ENCODE measurements at regions not wholly inside any gene's neighbourhood (a gene's known extent, or its start where the extent isn't known, plus 50 kb on each side); places are given as distances from the start of the nearest gene placed in this dataset.

DNA sequence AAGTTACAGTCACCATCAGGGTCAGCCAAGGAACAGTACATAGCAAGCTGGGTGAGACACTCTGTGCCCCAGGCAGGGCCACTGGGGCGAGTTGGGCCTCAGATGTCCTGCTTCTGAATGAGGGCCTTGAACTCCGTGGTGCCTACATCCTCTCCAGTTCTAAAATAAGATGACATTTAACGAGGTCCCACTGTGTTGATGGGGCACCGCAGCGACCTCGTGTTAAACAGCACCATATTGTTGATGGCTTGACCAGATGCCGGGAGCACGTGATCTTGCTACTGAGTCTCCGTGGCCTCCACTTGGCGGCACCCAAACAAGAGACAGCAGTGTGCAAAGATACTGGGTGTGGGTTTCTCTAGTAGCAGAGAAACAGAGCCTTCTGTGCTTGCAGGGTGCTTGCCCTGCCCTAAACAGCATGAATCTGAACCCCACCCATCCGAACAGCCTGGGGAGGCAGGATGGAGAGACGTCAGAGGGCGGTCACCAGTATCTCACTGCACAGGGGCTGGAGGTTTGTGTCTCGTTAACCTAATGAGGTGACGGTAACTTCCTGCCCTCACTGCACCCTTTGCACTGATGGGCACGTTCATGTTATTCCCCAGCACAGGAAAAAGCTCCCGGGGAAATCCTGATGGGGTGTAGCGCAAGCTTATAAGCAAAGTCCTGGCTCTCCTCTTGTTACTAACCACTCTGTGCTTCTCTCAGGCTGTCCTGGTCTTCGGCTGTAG is 324.4 kb downstream of the AJAP1 start:
- Histone ChIP-seq H2AFZ (ENCODE audit: low read depth, low read length) (no peak overlapping the region), H3K27ac (ENCODE audit: low read length) (no peak overlapping the region), H3K4me2 (ENCODE audit: low read length) (no peak overlapping the region), H3K4me3 (ENCODE audit: low read length) (no peak overlapping the region), H3K9me3 (ENCODE audit: low read length) (no peaks in the 10 kb centered on the region), H3F3A (ENCODE audit: insufficient read depth, low read length, poor library complexity, severe bottlenecking) (no peaks in the 10 kb centered on the region), H3K27me3 (ENCODE audit: insufficient read depth, low read depth, low read length) (no peaks in the 10 kb centered on the region), H3K9ac (ENCODE audit: low read length) (no peak overlapping the region), H3K36me3 (ENCODE audit: insufficient read depth, low read length) (no peaks in the 10 kb centered on the region), H3K9me2 (ENCODE audit: insufficient read depth, low read length) (no peaks in the 10 kb centered on the region), H4K20me1 (ENCODE audit: insufficient read depth) (no peaks in the 10 kb centered on the region), H3K79me2 (replicated peaks; ENCODE audit: insufficient read depth, low read length) (no peaks in the 10 kb centered on the region)
- TF ChIP-seq EZH2 (IDR thresholded peaks at IDR 0.05; ENCODE audit: borderline replicate concordance, insufficient read depth, low read length, poor library complexity, severe bottlenecking), result no peak
- TF ChIP-seq, protein P1, sequence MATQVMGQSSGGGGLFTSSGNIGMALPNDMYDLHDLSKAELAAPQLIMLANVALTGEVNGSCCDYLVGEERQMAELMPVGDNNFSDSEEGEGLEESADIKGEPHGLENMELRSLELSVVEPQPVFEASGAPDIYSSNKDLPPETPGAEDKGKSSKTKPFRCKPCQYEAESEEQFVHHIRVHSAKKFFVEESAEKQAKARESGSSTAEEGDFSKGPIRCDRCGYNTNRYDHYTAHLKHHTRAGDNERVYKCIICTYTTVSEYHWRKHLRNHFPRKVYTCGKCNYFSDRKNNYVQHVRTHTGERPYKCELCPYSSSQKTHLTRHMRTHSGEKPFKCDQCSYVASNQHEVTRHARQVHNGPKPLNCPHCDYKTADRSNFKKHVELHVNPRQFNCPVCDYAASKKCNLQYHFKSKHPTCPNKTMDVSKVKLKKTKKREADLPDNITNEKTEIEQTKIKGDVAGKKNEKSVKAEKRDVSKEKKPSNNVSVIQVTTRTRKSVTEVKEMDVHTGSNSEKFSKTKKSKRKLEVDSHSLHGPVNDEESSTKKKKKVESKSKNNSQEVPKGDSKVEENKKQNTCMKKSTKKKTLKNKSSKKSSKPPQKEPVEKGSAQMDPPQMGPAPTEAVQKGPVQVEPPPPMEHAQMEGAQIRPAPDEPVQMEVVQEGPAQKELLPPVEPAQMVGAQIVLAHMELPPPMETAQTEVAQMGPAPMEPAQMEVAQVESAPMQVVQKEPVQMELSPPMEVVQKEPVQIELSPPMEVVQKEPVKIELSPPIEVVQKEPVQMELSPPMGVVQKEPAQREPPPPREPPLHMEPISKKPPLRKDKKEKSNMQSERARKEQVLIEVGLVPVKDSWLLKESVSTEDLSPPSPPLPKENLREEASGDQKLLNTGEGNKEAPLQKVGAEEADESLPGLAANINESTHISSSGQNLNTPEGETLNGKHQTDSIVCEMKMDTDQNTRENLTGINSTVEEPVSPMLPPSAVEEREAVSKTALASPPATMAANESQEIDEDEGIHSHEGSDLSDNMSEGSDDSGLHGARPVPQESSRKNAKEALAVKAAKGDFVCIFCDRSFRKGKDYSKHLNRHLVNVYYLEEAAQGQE (IDR thresholded peaks at IDR 0.05; ENCODE audit: borderline replicate concordance), result no peak

DNA sequence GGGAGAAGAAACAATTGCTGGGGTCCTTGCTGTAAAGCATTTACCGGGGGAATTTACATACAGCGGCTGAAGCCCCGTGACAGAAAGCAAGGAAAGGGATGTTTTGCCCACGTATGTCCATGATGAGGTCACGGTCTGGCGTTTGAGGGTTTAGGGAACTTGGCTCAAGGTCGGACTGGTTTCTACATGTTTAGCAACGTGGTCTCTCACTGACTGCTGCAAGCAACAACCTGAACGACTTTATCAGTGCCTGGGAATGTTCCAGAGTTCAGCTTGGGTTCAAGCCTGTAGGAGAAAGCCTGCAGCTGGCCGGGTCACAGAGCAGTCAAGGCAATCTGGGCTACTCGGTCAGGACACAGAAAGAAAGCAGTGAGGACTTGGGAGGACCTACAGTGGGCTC is 323.3 kb downstream of the AJAP1 start:
- Histone ChIP-seq H3K9ac (ENCODE audit: low read length) (no peak overlapping the region), H3K4me3 (ENCODE audit: low read length) (no peak overlapping the region), H3F3A (ENCODE audit: insufficient read depth, low read length, poor library complexity, severe bottlenecking) (no peaks in the 10 kb centered on the region), H3K4me2 (ENCODE audit: low read length) (no peak overlapping the region), H3K27ac (ENCODE audit: low read length) (no peak overlapping the region), H2AFZ (ENCODE audit: low read depth, low read length) (no peak overlapping the region), H3K9me2 (ENCODE audit: insufficient read depth, low read length) (no peaks in the 10 kb centered on the region), H3K36me3 (ENCODE audit: insufficient read depth, low read length) (no peaks in the 10 kb centered on the region), H3K9me3 (ENCODE audit: low read length) (no peaks in the 10 kb centered on the region), H3K79me2 (replicated peaks; ENCODE audit: insufficient read depth, low read length) (no peaks in the 10 kb centered on the region), H3K27me3 (ENCODE audit: insufficient read depth, low read depth, low read length) (no peaks in the 10 kb centered on the region), H4K20me1 (ENCODE audit: insufficient read depth) (no peaks in the 10 kb centered on the region)
- no peak for TF ChIP-seq EZH2 (IDR thresholded peaks at IDR 0.05; ENCODE audit: borderline replicate concordance, insufficient read depth, low read length, poor library complexity, severe bottlenecking)
- TF ChIP-seq, protein P2, sequence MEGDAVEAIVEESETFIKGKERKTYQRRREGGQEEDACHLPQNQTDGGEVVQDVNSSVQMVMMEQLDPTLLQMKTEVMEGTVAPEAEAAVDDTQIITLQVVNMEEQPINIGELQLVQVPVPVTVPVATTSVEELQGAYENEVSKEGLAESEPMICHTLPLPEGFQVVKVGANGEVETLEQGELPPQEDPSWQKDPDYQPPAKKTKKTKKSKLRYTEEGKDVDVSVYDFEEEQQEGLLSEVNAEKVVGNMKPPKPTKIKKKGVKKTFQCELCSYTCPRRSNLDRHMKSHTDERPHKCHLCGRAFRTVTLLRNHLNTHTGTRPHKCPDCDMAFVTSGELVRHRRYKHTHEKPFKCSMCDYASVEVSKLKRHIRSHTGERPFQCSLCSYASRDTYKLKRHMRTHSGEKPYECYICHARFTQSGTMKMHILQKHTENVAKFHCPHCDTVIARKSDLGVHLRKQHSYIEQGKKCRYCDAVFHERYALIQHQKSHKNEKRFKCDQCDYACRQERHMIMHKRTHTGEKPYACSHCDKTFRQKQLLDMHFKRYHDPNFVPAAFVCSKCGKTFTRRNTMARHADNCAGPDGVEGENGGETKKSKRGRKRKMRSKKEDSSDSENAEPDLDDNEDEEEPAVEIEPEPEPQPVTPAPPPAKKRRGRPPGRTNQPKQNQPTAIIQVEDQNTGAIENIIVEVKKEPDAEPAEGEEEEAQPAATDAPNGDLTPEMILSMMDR (IDR thresholded peaks at IDR 0.05; ENCODE audit: poor library complexity, severe bottlenecking), result no peak
- TF ChIP-seq EP300 (conservative IDR thresholded peaks at IDR 0.05; ENCODE audit: poor library complexity, severe bottlenecking), result no peak
- TF ChIP-seq SMC3 (conservative IDR thresholded peaks at IDR 0.05; ENCODE audit: poor library complexity), result no peak

DNA sequence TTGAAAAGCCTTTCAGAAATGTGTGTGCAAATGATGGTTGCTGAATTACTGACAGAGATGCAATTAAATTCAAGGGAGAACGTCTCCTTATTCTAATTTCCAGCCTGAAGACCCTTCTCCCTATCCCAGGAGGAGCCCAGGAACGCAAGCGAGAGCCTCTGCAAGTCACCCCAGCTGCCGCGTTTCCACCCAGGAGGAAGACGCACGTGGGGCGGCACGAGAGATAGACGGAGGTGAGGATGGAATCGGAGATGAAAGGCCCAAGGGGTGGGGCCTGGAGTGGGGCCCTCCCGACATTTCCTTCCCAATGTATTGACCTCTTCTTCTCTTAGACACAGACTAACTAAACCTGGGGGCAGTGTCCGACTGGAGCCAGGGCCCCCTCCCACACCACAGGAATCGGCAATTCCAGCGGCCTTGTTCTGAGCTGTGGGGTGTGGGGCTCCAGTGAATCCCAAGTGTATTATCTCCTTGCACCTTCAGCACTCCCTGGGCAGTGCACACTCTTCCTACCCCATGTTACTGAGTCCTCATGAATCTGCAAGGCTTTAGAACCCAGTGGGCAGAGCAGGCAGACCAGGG is 322.5 kb downstream of the AJAP1 start:
- no peaks in the 10 kb centered on the region for H3K9me3 ChIP-seq (ENCODE audit: low read length)
- no peaks in the 10 kb centered on the region for H4K20me1 ChIP-seq (ENCODE audit: insufficient read depth)
- no peaks in the 10 kb centered on the region for H3K36me3 ChIP-seq (ENCODE audit: insufficient read depth, low read length)
- H3K27me3 ChIP-seq (ENCODE audit: insufficient read depth, low read depth, low read length), result no peaks in the 10 kb centered on the region
- H3K9ac ChIP-seq (ENCODE audit: low read length), result no peak overlapping the region
- H2AFZ ChIP-seq (ENCODE audit: low read depth, low read length), result no peak overlapping the region
- H3K79me2 ChIP-seq (replicated peaks; ENCODE audit: insufficient read depth, low read length), result no peaks in the 10 kb centered on the region
- TF ChIP-seq POLR2AphosphoS5 (IDR thresholded peaks at IDR 0.05) (no peak), RAD21 (conservative IDR thresholded peaks at IDR 0.05) (no peak), EP300 (conservative IDR thresholded peaks at IDR 0.05; ENCODE audit: poor library complexity, severe bottlenecking) (no peak)
- H3K9me2 ChIP-seq (ENCODE audit: insufficient read depth, low read length), result no peaks in the 10 kb centered on the region
- no peak overlapping the region for H3K27ac ChIP-seq (ENCODE audit: low read length)
- no peak overlapping the region for H3K4me2 ChIP-seq (ENCODE audit: low read length)
- no peaks in the 10 kb centered on the region for H3F3A ChIP-seq (ENCODE audit: insufficient read depth, low read length, poor library complexity, severe bottlenecking)
- no peak overlapping the region for H3K4me3 ChIP-seq (ENCODE audit: low read length)
